ENCODE measurements at regions not wholly inside any gene's neighbourhood (a gene's known extent, or its start where the extent isn't known, plus 50 kb on each side); places are given as distances from the start of the nearest gene placed in this dataset.

GRCh38 chr2:21912405-21912804 lies 788.6 kb downstream of the TDRD15 start:
- TF ChIP-seq HDAC2 (IDR thresholded peaks at IDR 0.05) (no peak), REST (IDR thresholded peaks at IDR 0.05) (no peak), PBX3 (IDR thresholded peaks at IDR 0.05) (no peak), USF2 (IDR thresholded peaks at IDR 0.05) (no peak), POLR2A (IDR thresholded peaks at IDR 0.05; ENCODE audit: low read length) (no peak), CTCF (IDR thresholded peaks at IDR 0.05) (no peak), JUN (IDR thresholded peaks at IDR 0.05) (no peak), HMGXB4 (CRISPR knock-in tag; IDR thresholded peaks at IDR 0.05; ENCODE audit: borderline replicate concordance) (no peak), MAX (IDR thresholded peaks at IDR 0.05) (no peak), ESRRA (IDR thresholded peaks at IDR 0.05; ENCODE audit: borderline replicate concordance, low read length) (no peak), RAD21 (conservative IDR thresholded peaks at IDR 0.05 in 1 of 2, IDR thresholded peaks at IDR 0.05 in 1 of 2) (no peak), EP300 (IDR thresholded peaks at IDR 0.05) (no peak), JUNB (IDR thresholded peaks at IDR 0.05) (no peak)
